Right renal pelvis (tissue), 4 donors: ENCODE measurements at regions not wholly inside any gene's neighbourhood (a gene's known extent, or its start where the extent isn't known, plus 50 kb on each side); places are given as distances from the start of the nearest gene placed in this dataset.

Source experiments
- DNase-seq, 4 donors: peaks; one replicate each; pipeline ENCODE4 v3.0.0-alpha.2; 2013; ENCODE audit warnings: low read depth in 4 of 4, low spot score in 3 of 4, missing footprints in 1 of 4

- no peak for DNase-seq
Measured at GRCh38 chr3:153311541-153311940, 149.5 kb downstream of the RAP2B start.

DNA sequence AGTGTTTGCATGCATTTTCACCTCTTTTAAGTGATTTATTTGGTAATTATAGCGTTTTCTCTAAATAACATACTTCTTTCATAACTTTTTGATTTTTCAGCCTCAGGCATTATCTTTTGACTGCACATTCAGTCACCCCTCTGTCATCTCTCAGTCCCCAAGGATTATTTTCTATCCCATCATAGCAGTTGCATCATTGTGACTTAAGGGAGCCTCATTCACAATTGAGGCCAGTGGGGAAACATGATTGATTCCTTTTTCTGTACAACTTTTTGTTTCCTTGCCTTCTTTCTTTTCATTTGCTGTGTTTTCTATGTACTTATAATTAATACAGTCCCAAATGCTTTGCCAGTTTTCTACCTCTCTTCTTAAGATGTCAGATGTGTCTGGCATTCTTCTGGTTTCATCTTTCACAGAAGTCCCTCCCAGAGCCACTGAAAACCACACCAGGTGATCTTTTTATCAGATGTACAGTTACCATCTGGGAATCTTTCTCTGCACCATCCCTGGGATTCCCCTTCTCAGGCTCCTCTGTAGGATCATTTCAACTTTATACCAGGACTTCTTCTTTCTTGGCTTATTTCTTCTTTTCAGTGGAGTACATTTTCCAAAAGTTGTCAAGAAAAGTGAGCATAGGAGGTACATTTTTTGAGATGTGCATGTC is 151.4 kb downstream of the RAP2B start:
- DNase-seq, result no peak

DNA sequence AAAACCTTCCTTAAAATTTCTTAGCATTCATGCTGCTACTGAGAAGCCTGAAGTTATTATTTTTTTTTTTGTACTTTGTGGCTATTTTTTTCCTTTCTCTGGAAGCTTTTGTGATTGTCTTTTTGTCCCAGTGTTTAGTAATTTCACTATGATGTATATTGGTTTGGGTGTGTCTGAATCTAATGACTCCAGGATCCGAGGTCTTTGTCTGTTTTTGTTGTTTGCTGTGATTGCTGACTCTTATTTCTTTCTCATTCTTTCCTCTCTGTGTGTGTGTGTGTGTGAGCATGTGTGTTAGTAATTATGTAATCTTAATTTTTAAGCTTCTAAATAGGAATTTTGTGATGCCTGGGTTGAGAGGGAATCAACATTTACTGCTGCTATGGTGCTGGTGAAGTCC is 152.0 kb downstream of the RAP2B start:
- DNase-seq, result no peak

- no peak for DNase-seq
Measured at GRCh38 chr3:153315781-153316180, 153.8 kb downstream of the RAP2B start.

DNA sequence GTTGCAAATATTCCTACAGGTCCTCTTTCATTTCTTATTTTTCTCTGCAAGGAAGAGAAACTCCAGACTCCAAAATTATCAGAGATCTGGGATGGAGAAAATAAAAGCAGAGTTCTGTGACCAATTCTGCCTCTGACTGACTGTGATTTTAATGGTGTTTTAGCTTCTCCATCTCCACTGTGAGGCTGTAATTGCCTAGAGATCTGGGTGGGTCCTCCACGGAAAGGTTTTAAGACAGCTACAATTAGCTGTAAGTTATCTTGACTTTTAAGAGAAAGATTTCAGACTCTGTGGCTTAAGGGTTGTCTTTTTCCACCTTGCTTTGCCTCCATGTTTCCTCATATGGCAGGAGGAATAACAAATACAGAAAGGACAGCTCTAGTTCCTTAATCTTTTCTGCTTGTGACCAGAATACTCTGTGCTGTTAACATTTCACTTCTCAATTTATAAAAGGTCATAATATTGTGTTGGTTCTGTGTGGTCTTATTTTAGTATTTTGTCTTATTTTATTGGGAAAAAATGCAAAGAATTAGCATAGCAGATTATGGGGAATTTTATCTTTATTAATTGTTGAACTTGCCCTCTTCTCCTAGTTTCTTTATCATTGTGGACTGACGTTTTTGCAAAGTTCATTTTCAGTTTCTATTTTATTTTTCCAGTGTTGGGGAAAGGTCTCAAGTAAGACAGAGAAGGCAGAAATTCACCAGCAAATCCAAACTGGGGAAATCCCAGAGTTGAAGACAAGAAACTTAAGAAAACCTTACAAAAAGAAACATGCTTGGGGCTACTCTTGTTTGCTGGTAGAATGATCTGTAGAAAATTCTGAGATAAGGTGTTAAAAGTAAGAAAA is 157.9 kb downstream of the RAP2B start:
- DNase-seq, result no peak

- DNase-seq, result no peak
Measured at GRCh38 chr3:153320585-153321128, 158.6 kb downstream of the RAP2B start.

DNA sequence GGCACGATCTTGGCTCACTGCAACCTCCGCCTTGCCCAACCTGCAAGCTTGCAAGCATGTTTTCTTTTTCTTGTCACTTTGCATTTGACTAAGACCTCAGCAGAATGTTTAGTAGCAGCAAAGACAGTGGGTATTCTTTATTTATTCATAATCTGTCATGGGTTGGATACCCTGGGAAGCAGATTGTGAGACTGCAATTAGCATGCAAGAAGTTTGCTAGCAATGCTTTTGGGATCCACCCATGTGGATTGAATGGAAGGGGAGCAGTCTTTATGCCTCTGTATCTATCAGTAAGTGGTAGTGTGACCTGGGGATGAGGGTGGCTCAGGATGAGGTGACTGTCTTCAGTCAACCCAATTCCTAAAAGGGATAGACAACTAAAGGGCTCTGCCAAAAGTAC is 166.7 kb downstream of the RAP2B start:
- DNase-seq, result no peak

- DNase-seq, result no peak
Measured at GRCh38 chr3:153330901-153331300, 168.9 kb downstream of the RAP2B start.

DNA sequence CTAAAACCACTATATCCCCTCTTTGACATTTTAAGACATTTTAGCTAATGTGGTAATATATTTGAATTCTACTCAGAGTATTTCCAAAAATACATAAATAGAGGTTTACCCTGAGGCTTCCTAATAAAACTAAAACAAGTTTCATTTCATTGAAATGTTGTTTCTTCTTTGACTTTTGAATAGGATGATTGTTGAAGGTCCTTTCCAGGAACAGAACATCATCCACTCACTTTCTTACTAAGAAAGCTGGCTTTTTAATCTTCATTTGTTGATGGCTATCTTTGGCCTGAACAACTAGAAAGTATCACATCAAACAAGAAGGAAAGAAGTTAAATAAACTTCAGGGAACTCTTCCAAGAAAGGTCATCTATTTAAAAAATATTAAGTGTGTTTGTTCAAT is 169.7 kb downstream of the RAP2B start:
- no peak for DNase-seq

DNA sequence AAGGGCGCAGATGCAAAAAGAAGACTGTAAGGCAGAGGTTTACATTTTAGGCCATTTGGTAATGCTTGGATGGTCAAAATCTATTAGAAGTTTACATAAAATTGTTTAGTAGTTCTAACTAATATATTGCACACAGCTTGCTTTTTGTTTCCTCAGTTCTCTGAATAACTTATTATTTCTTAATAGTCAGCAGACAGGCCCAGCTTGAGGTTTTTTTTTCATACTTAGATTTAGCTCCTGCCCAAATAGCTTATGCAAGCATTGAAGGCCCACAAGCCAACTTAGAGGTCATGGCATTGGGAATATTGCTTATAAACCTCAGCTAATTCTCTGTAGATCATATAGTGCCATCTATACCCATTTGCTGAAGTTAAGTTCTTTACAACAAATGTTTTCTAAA is 172.5 kb downstream of the RAP2B start:
- no peak for DNase-seq

- no peak for DNase-seq
Measured at GRCh38 chr3:153337369-153337768, 175.3 kb downstream of the RAP2B start.

- no peak for DNase-seq
Measured at GRCh38 chr3:153338487-153338886, 176.5 kb downstream of the RAP2B start.

GRCh38 chr3:153339065-153339464 is 177.0 kb downstream of the RAP2B start:
- no peak for DNase-seq

GRCh38 chr3:153343988-153344782 is 182.2 kb downstream of the RAP2B start:
- no peak for DNase-seq

- no peak for DNase-seq
Measured at GRCh38 chr3:153348457-153349107, 186.6 kb downstream of the RAP2B start.

- DNase-seq, result no peak
Measured at GRCh38 chr3:153349108-153349499, 187.1 kb downstream of the RAP2B start.

GRCh38 chr3:153350420-153350819 is 188.4 kb downstream of the RAP2B start:
- DNase-seq, result no peak

- no peak for DNase-seq
Measured at GRCh38 chr3:153354641-153355040, 192.6 kb downstream of the RAP2B start.

DNA sequence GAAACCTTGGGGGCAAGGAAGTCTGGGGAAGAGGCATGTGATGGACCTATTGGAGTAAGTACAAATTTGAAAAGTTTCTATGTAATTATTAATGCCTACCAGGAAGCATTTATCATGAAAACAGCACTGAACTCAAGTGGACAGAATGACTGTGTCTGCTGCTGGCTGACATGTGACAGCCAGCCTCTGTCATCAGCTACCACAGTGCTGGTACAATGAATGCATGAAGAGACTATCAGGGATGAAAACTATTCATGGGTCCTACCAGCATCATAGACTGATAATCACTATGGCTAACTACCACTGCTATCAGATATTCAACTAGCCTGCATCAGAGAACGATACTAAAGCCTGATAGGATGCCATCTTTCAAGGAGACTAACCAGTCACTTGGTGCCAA is 193.5 kb downstream of the RAP2B start:
- DNase-seq, result no peak

- DNase-seq, result no peak
Measured at GRCh38 chr3:153356908-153357307, 194.9 kb downstream of the RAP2B start.

- no peak for DNase-seq
Measured at GRCh38 chr3:153357436-153357835, 195.4 kb downstream of the RAP2B start.
